GM12891 (cell line): ENCODE measurements at regions not wholly inside any gene's neighbourhood (a gene's known extent, or its start where the extent isn't known, plus 50 kb on each side); places are given as distances from the start of the nearest gene placed in this dataset.

Source experiments
- PAX5 ChIP-seq: IDR thresholded peaks from 2 replicates; pipeline ENCODE4 v1.6.1; 2011; ENCODE audit warnings: low read length, moderate library complexity, mild to moderate bottlenecking; ENCODE audit not compliant: insufficient read depth, severe bottlenecking
- POLR2A ChIP-seq: IDR thresholded peaks from 2 replicates; pipeline ENCODE4 v1.6.1; 2011; ENCODE audit warnings: low read depth, low read length, control low read depth
- POLR2AphosphoS5 ChIP-seq: IDR thresholded peaks from 2 replicates; pipeline ENCODE4 v1.6.1; 2011; ENCODE audit warnings: low read depth, low read length, control low read depth

- no peak for TF ChIP-seq PAX5
- no peak for TF ChIP-seq POLR2AphosphoS5
- no peak for TF ChIP-seq POLR2A
Observed at GRCh38 chr7:39898867-39899266, 51.2 kb upstream of the CDK13 start.
